ENCODE measurements at regions not wholly inside any gene's neighbourhood (a gene's known extent, or its start where the extent isn't known, plus 50 kb on each side); places are given as distances from the start of the nearest gene placed in this dataset.

GRCh38 chr16:6616746-6617145, 715.9 kb upstream of the RBFOX1 start:
- no peak for TF ChIP-seq CTCF (IDR thresholded peaks at IDR 0.05; ENCODE audit: extremely low read depth in 1 of 2, insufficient read depth in 1 of 2, low read depth in 1 of 2, low read length in 2 of 2)
- no peak for TF ChIP-seq EZH2 (IDR thresholded peaks at IDR 0.05; ENCODE audit: borderline replicate concordance, low read depth, low read length, severe bottlenecking)
